Stimulated activated CD8-positive, alpha-beta memory T cell treated with anti-CD3 and anti-CD28 coated beads, Interleukin-4, amount 100 ng/mL, for 48 hours (primary cell): ENCODE measurements at regions not wholly inside any gene's neighbourhood (a gene's known extent, or its start where the extent isn't known, plus 50 kb on each side); places are given as distances from the start of the nearest gene placed in this dataset.

Experiments
- DNase-seq: peaks from one replicate; pipeline ENCODE4 v3.0.0-alpha.2; 2020

- no peak for DNase-seq
These were observed 671.2 kb upstream of the GALNTL6 start for GRCh38 chr4:171142045-171142444.

GRCh38 chr4:171130256-171130801, 682.9 kb upstream of the GALNTL6 start:
- DNase-seq = no peak

DNA sequence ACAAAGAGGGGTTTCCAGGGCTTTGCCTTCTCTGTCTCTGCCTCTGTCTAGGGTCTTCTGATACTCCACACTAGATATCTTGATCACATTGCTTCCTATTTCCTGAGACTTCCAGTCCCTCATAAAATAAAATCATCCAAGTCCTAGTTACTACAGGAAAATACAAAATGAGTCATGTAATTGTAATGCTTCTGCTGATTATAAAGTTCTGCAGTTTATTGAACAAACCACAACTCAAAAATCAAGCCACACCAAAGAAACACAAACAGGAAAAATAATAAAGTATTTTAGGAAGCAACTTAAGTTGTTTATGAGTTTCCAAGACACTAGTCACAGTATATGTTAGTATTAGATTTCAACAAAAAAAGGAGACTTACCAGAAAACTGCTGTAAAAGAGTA, 695.1 kb upstream of the GALNTL6 start:
- DNase-seq = no peak

DNA sequence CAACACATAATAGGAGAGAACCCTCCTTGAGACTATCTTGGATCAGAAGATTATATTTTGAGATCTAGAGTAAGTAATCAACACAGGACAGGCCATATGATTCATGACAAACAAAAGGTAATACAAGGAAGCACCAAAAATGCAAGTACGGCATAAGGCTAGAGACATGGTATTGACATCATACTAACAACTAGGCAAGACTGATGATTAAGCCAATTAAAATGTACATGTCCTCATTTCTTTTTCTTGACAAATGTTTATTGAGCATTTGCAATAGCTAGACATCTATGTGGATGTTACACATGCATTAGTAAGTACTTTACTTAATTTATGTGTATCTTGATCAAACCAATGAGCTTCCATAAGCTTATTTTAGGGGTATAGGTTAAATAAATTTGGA, 695.7 kb upstream of the GALNTL6 start:
- DNase-seq = no peak

- no peak for DNase-seq
These were observed 711.4 kb upstream of the GALNTL6 start for GRCh38 chr4:171101845-171102244.

GRCh38 chr4:171087089-171087488, 726.1 kb upstream of the GALNTL6 start:
- DNase-seq = no peak

DNA sequence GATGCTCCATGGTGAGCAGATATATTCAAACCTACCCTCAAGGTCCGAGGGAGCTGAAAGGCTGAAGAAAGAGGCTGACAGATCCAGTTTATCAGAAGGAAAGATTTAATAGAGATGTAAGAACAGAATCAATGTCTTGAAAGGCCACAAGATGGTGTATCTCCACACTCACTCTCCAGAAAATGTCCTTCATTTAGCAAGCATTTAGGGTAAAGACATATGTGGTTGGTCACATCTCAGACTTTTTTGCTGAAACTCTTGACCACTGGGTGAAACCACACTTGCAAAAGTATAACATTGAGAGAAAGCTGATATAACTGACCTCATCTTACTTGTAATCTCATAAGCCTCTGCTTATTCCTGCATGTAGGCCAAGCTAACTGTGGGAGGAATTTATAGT, 745.8 kb upstream of the GALNTL6 start:
- DNase-seq = no peak

DNA sequence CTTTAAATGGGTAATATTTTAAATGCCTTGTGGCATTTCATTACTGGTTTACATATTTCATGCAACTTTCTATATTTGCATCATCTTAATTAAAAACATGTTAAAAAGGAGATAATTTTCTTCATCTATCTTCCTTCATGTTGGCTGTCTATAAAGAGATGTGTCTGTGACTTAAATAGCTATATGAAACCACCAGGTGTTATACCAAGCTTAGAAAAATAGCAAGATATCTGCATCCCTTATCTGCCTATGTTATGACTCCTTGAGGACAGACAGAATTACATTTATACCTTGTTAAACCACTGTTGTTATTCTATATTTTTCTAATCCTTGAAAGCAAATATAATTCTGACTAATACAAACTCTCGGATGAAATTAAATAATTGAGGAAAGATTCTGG, 763.8 kb upstream of the GALNTL6 start:
- no peak for DNase-seq

DNA sequence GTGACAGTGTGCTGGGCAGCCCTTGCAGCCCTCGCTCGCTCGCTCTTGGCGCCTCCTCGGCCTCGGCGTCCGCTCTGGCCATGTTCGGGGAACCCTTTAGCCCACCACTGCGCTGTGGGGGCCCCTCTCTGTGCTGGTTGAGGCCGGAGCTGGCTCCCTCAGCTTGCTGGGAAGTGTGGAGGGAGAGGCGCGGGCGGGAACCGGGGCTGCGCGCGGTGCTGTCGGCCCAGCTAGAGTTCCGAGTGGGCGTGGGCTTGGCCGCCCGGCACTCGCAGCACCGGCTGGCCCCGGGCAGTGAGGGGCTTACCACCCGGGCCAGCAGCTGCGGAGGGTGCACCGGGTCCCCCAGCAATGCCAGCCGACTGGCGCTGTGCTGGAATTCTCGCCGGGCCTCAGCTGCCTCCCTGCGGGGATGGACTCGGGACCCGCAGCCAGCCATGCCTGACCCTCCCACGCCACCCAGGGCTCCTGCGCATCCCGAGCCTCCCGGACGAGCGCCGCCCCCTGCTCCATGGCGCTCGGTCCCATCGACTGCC, 770.1 kb upstream of the GALNTL6 start:
- no peak for DNase-seq

GRCh38 chr4:171035909-171036308, 777.3 kb upstream of the GALNTL6 start:
- DNase-seq = no peak

DNA sequence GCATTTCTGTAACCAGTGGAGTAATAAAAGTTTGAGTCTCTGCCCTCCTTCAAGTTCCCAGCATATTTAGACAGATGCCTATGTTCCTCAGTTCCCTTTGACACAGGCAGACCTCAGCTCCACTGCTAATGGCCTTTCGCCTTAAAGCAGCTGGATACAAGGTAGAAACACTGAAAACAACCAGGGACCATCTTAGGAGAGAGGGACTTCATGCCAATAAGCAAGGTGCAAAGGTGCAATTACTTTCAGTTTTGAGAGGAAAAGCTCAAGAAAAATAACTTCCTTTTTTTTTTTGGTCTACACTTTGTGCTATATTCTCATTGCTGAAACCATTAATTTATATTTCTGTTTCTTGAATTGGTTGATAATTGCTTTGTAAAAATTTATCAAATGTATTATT, 781.9 kb upstream of the GALNTL6 start:
- no peak for DNase-seq

DNA sequence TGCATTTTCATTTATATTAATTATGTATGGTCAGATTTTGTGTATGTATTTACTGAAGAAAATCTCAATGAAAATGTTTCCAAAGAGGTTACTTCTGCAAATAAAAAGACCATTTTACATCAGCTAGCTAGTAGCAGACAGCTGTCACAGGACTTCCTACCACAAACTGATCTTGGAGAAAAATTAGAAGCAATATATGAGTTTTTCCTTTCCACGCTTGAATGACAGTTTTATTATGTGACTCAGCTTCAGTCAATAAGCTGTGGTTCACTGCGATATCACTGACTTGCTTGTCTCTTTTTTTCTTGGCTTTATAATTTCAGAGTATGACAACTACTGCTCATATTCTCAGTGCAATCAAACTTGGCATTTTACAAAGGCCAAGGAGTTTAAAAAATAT, 787.4 kb upstream of the GALNTL6 start:
- no peak for DNase-seq

DNA sequence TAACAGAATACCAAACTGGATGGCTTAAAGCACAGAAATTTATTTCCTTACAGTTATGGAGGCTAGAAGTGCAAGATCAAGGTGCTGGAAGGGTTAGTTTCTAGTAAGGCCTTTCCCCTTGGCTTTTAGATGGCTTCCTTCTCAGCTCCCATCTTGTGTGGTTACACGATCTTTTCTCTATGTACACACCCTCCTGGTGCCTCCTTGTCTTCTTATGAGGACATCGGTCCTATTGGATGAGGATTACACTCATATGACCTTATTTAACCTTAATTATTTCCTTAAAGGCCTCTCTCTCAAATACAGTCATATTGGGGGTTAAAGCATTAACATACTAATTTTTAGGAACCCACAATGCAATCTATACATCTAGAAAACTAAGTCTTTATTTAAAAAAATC, 787.9 kb upstream of the GALNTL6 start:
- DNase-seq = no peak

GRCh38 chr4:171024720-171025303, 788.4 kb upstream of the GALNTL6 start:
- no peak for DNase-seq

GRCh38 chr4:171022824-171023230, 790.4 kb upstream of the GALNTL6 start:
- no peak for DNase-seq

DNA sequence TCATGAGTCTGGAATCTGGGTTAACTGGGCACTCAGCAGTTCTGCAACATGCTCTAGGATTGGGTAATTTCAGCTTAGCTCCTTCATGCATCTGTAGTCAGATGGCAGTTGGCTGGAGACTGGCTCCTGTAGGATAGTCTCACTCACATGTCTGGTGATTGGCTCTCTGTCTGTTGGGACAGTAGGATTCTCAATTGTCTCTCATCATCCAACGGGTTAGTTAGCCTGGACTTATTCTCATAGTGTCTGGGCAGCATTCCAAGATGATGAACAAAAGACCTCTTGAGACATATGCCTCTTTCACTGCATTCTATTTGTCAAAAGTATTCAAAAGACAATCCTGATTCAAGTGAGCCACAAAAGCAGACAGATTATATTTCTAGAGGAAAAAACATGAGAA, 795.6 kb upstream of the GALNTL6 start:
- no peak for DNase-seq

- no peak for DNase-seq
These were observed 797.1 kb upstream of the GALNTL6 start for GRCh38 chr4:171016145-171016544.

- no peak for DNase-seq
These were observed 797.8 kb upstream of the GALNTL6 start for GRCh38 chr4:171015441-171015840.

GRCh38 chr4:171007618-171008390, 805.4 kb upstream of the GALNTL6 start:
- no peak for DNase-seq

DNA sequence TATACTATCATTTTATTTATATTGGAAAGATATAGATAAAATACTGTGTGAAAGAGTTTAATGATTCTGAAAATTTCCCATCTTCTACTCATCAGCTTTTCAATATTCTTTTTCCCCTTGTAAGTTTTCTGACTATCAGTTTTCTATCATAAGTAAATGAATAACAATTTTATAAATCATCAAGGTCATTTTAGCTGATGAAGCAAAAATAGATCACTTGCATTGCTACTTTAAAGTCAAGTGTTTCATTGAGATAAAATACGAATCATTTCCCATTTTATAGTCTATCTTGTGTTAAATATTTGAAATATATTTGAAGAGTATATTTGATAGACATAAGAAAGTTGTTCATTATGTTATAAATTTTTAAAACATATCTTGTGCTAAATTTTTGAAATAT, 811.0 kb upstream of the GALNTL6 start:
- no peak for DNase-seq

GRCh38 chr4:170990989-170991589, 822.1 kb upstream of the GALNTL6 start:
- DNase-seq = no peak

- DNase-seq = no peak
These were observed 824.8 kb upstream of the GALNTL6 start for GRCh38 chr4:170988446-170988845.

DNA sequence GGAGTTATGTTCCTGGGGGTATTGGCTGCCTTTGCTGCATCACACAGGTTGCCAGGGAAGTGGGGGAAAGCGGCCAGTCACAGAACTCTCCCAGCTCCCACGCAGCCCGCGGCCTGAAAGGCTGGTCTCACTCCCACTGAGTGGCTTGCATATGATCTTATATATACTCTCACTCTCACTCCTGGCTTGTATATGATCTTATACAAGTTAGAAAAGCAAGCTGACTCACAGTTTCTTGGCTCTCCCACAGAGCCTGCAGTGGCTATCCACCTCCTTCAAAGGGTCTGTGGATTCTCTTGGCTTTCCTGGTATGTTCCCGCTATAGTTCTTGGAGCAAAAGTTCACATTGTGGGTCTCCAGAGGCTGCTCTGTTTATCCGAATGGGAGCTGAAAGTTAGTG, 833.5 kb upstream of the GALNTL6 start:
- DNase-seq = no peak

DNA sequence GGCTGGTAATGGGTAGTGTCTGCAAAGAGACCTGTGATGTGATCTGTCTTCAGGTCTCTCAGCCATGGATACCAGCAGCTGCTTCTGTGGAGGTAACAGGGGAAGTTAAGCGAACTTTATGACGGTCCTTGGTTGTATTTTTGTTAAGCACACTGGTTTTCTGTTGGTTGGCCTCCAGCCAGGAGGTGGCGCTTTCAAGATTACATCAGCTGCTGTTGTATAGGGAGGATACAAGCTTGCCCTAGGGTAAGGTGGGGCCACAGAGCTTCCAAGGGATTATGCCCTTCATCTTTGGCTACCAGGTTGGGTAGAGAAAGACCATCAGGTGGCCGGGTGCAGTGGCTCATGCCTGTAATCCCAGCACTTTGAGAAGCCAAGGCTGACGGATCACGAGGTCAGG, 834.2 kb upstream of the GALNTL6 start:
- no peak for DNase-seq
